Aorta (tissue), 5 donors: ENCODE measurements at regions not wholly inside any gene's neighbourhood (a gene's known extent, or its start where the extent isn't known, plus 50 kb on each side); places are given as distances from the start of the nearest gene placed in this dataset.
A peak's percentile ranks its signal among the peaks of the same experiment; 100 is the strongest.
"Not testable (repeated sequence)": the region's sequence is repeated elsewhere in the genome, so short reads cannot be mapped to it uniquely, and the experiment has no call there.

ENCODE experiments used
- ATAC-seq: fragments of 200-7000 bp; cut with Tn5 transposase; one replicate; pipeline ENCODE4 v1.9.1; 2022; ENCODE audit warnings: moderate library complexity; ENCODE audit not compliant: low FRiP score
- DNase-seq, 2 donors: peaks; one replicate each; pipeline ENCODE4 v3.0.0-alpha.2; 2020
- H3K27ac ChIP-seq, 2 donors: one replicate each; pipeline ENCODE4 v1.5.1; 2013; ENCODE audit warnings: low read length in 2 of 2, mild to moderate bottlenecking in 2 of 2, moderate library complexity in 2 of 2, control low read depth in 1 of 2, inconsistent platforms in 1 of 2, low read depth in 1 of 2
- H3K27me3 ChIP-seq, 2 donors: one replicate each; pipeline ENCODE4 v1.6.1; 2013; ENCODE audit warnings: control low read depth in 1 of 2, low read length in 1 of 2, mild to moderate bottlenecking in 1 of 2, moderate library complexity in 1 of 2; ENCODE audit not compliant: insufficient read depth in 2 of 2, control insufficient read depth in 1 of 2
- H3K36me3 ChIP-seq, 2 donors: one replicate each; pipeline ENCODE4 v1.6.1; 2013; ENCODE audit warnings: control low read depth in 1 of 2, low read length in 1 of 2, mild to moderate bottlenecking in 1 of 2; ENCODE audit not compliant: insufficient read depth in 2 of 2, control insufficient read depth in 1 of 2
- H3K4me1 ChIP-seq, 2 donors: one replicate each; pipeline ENCODE4 v1.6.1; 2013; ENCODE audit warnings: low read length in 2 of 2, control low read depth in 1 of 2, mild to moderate bottlenecking in 1 of 2, moderate library complexity in 1 of 2; ENCODE audit not compliant: insufficient read depth in 2 of 2, control insufficient read depth in 1 of 2
- H3K4me3 ChIP-seq, 2 donors: one replicate each; pipeline ENCODE4 v1.5.1; 2013; ENCODE audit warnings: low read length in 2 of 2, control low read depth in 1 of 2, mild to moderate bottlenecking in 1 of 2
- H3K9me3 ChIP-seq: one replicate; pipeline ENCODE4 v1.6.1; 2013; ENCODE audit warnings: mild to moderate bottlenecking, low read length; ENCODE audit not compliant: control insufficient read depth
- WGBS, 2 donors: extraction: QIAGEN DNeasy Blood & Tissue Kit; methylation state at CpG; one replicate each; pipeline ENCODE4 v1.1.7; 2013; 5-methylcytosine and 5-hydroxymethylcytosine counted together
- intact Hi-C, 2 donors: fragments of 100-400 bp; cut with DNase I; formaldehyde crosslinking; loops; one replicate each; pipeline versions ENCODE4 v1.14.2 to v1.15.0; 2022
- donor health status: healthy with polysubstance abuse.
- donor health status: Bipolar disorder and iron deficiency.
- donor health status: DM: no; HTN: no; CAD: no.
- donor health status: DM: no; HTN: no; CAD: no.
- donor health status: DM: yes; HTN: yes; CAD: no.

GRCh38 chr1:206281912-206282654 lies 78.7 kb downstream of the SRGAP2 start:
- H3K9me3 ChIP-seq, H3K27ac ChIP-seq, H3K4me3 ChIP-seq, H3K4me1 ChIP-seq, intact Hi-C loops, DNase-seq, H3K27me3 ChIP-seq, H3K36me3 ChIP-seq: not testable (repeated sequence)
- peak; percentile 67 for ATAC-seq
- WGBS, 2 donors: no CpG with 5 or more reads among the region's 2 CpGs

GRCh38 chr1:206285024-206285960 lies 82.0 kb downstream of the SRGAP2 start:
- H3K4me1 ChIP-seq, H3K4me3 ChIP-seq, H3K36me3 ChIP-seq, intact Hi-C loops, H3K27me3 ChIP-seq, H3K9me3 ChIP-seq, DNase-seq, ATAC-seq, H3K27ac ChIP-seq: not testable (repeated sequence)
- 96 to 98% methylated on average over 5 to 7 of the region's 10 CpGs for WGBS, 2 donors

- DNase-seq, H3K27ac ChIP-seq, intact Hi-C loops, H3K4me1 ChIP-seq, H3K27me3 ChIP-seq, H3K9me3 ChIP-seq, ATAC-seq, H3K36me3 ChIP-seq, H3K4me3 ChIP-seq: not testable (repeated sequence)
- 84 to 100% methylated on average over 1 to 2 of the region's 2 CpGs for WGBS, 2 donors
Observed at GRCh38 chr1:206287759-206288158, 84.4 kb downstream of the SRGAP2 start.

- H3K9me3 ChIP-seq, H3K27ac ChIP-seq, H3K4me1 ChIP-seq, intact Hi-C loops, H3K27me3 ChIP-seq, DNase-seq, H3K4me3 ChIP-seq, ATAC-seq, H3K36me3 ChIP-seq: not testable (repeated sequence)
- no CpG with 5 or more reads among the region's 3 CpGs for WGBS, 2 donors
Observed at GRCh38 chr1:206288453-206288852, 85.1 kb downstream of the SRGAP2 start.

- H3K9me3 ChIP-seq, intact Hi-C loops, H3K4me1 ChIP-seq, H3K27me3 ChIP-seq, H3K4me3 ChIP-seq, ATAC-seq, H3K27ac ChIP-seq, H3K36me3 ChIP-seq, DNase-seq: not testable (repeated sequence)
- WGBS, 2 donors: 77% methylated on average over 3 of the region's 5 CpGs; no CpG with 5 or more reads in 1 of the 2 donors
Observed at GRCh38 chr1:206297145-206298031, 94.0 kb downstream of the SRGAP2 start.

GRCh38 chr1:206298032-206298392 lies 94.7 kb downstream of the SRGAP2 start:
- H3K27ac ChIP-seq, H3K4me1 ChIP-seq, H3K9me3 ChIP-seq, intact Hi-C loops, H3K27me3 ChIP-seq, H3K36me3 ChIP-seq, DNase-seq, ATAC-seq, H3K4me3 ChIP-seq: not testable (repeated sequence)
- WGBS, 2 donors: 32 to 38% methylated on average over 1 to 2 of the region's 4 CpGs

GRCh38 chr1:206299181-206299791 lies 95.9 kb downstream of the SRGAP2 start:
- 47 to 69% methylated on average over 2 to 3 of the region's 5 CpGs for WGBS, 2 donors
- H3K4me1 ChIP-seq, H3K9me3 ChIP-seq, H3K4me3 ChIP-seq, H3K27ac ChIP-seq, DNase-seq, H3K36me3 ChIP-seq, ATAC-seq, H3K27me3 ChIP-seq, intact Hi-C loops: not testable (repeated sequence)

GRCh38 chr1:206299942-206300341 lies 96.6 kb downstream of the SRGAP2 start:
- intact Hi-C loops, ATAC-seq, H3K4me1 ChIP-seq, H3K9me3 ChIP-seq, H3K27ac ChIP-seq, H3K4me3 ChIP-seq, H3K27me3 ChIP-seq, H3K36me3 ChIP-seq, DNase-seq: not testable (repeated sequence)
- 88% methylated on average over 1 of the region's 2 CpGs; no CpG with 5 or more reads in 1 of the 2 donors for WGBS, 2 donors
